ENCODE measurements at regions not wholly inside any gene's neighbourhood (a gene's known extent, or its start where the extent isn't known, plus 50 kb on each side); places are given as distances from the start of the nearest gene placed in this dataset.

DNA sequence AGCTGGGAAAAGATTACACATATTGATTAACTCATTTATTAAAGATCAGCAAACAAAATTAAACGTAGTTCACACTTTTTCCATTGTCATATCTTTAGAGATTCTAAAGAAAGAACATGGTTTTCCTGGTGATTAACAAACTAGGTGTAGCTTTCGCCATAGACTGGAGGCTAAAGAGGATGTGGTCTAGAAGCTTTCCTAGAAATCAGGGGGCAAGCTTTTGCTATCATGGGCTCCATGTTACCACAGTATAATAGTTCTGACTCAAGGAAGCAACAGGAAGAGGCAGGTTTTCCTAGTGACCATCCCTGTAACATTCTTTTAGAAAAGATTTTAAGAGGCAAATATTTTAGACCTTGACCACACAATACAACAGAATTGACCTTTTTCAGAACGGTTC is 232.7 kb downstream of the METTL4 start:
- no peaks in the 10 kb centered on the region for H3K36me3 ChIP-seq
- H3K4me3 ChIP-seq: no peak overlapping the region
- intact Hi-C loops (cut with DNase I): no loop called here
- H3K4me1 ChIP-seq: no peaks in the 10 kb centered on the region
- TF ChIP-seq POLR2AphosphoS5 (IDR thresholded peaks at IDR 0.05; ENCODE audit: insufficient read depth in 1 of 2, low read depth in 1 of 2): no peak
- no peak for TF ChIP-seq POLR2A (IDR thresholded peaks at IDR 0.05)
- TF ChIP-seq, protein P1, sequence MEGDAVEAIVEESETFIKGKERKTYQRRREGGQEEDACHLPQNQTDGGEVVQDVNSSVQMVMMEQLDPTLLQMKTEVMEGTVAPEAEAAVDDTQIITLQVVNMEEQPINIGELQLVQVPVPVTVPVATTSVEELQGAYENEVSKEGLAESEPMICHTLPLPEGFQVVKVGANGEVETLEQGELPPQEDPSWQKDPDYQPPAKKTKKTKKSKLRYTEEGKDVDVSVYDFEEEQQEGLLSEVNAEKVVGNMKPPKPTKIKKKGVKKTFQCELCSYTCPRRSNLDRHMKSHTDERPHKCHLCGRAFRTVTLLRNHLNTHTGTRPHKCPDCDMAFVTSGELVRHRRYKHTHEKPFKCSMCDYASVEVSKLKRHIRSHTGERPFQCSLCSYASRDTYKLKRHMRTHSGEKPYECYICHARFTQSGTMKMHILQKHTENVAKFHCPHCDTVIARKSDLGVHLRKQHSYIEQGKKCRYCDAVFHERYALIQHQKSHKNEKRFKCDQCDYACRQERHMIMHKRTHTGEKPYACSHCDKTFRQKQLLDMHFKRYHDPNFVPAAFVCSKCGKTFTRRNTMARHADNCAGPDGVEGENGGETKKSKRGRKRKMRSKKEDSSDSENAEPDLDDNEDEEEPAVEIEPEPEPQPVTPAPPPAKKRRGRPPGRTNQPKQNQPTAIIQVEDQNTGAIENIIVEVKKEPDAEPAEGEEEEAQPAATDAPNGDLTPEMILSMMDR (IDR thresholded peaks at IDR 0.05): no peak
- H3K27me3 ChIP-seq: no peaks in the 10 kb centered on the region
- no peak overlapping the region for H3K27ac ChIP-seq
- DNase-seq (ENCODE audit: extremely low spot score in 2 of 2): no peak
- no peaks in the 10 kb centered on the region for H3K9me3 ChIP-seq

DNA sequence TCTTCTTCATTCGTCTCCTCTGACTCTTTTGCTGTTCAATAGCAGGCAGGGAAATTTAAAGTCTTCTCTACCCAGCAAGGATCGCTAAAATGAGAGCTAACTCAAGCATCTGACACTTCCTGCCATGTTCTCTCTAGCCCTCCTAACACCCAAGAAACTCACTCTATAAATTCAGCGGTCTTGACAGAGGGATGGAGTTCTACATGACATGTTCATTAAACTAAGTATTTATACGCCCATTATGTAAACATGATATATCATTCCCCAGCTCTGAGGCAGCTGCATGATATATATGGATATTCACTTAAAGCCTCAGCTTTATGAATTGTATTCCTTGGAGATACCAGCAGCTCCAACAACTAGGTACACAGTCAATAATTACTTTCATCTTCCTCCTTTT is 231.0 kb downstream of the METTL4 start:
- H3K4me1 ChIP-seq: no peaks in the 10 kb centered on the region
- intact Hi-C loops (cut with DNase I): no loop called here
- H3K9me3 ChIP-seq: no peaks in the 10 kb centered on the region
- no peaks in the 10 kb centered on the region for H3K27me3 ChIP-seq
- TF ChIP-seq POLR2A (IDR thresholded peaks at IDR 0.05) (no peak), POLR2AphosphoS5 (IDR thresholded peaks at IDR 0.05; ENCODE audit: insufficient read depth in 1 of 2, low read depth in 1 of 2) (no peak)
- TF ChIP-seq, protein P1 (IDR thresholded peaks at IDR 0.05): no peak
- no peak overlapping the region for H3K4me3 ChIP-seq
- no peak overlapping the region for H3K27ac ChIP-seq
- no peak for DNase-seq (ENCODE audit: extremely low spot score in 2 of 2)
- no peaks in the 10 kb centered on the region for H3K36me3 ChIP-seq

DNA sequence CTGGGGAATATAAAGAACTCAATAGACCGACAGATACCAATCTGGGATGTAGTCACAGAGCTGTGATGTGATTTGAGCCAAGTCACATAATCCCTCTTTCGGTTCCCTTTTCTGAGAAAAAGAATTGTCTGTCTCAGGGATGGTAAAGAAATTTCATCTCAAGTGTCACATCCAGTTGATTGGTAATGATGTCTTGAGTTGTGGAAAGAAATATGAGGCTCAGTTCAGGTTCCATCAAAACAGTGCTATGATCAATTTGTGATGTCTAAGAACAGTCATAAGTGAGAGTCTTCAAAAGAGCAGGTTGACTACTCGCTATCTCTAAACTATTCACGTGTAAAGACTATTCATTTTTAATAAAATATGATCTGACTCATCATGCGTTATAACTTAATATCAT is 223.3 kb downstream of the METTL4 start:
- no peaks in the 10 kb centered on the region for H3K27me3 ChIP-seq
- H3K27ac ChIP-seq: no peak overlapping the region
- DNase-seq (ENCODE audit: extremely low spot score in 2 of 2): no peak
- no peak overlapping the region for H3K4me3 ChIP-seq
- intact Hi-C loops (cut with DNase I): no loop called here
- H3K36me3 ChIP-seq: no peaks in the 10 kb centered on the region
- H3K9me3 ChIP-seq: no peaks in the 10 kb centered on the region
- H3K4me1 ChIP-seq: no peaks in the 10 kb centered on the region
- TF ChIP-seq, protein P1 (IDR thresholded peaks at IDR 0.05): no peak
- no peak for TF ChIP-seq POLR2AphosphoS5 (IDR thresholded peaks at IDR 0.05; ENCODE audit: insufficient read depth in 1 of 2, low read depth in 1 of 2)
- TF ChIP-seq POLR2A (IDR thresholded peaks at IDR 0.05): no peak

DNA sequence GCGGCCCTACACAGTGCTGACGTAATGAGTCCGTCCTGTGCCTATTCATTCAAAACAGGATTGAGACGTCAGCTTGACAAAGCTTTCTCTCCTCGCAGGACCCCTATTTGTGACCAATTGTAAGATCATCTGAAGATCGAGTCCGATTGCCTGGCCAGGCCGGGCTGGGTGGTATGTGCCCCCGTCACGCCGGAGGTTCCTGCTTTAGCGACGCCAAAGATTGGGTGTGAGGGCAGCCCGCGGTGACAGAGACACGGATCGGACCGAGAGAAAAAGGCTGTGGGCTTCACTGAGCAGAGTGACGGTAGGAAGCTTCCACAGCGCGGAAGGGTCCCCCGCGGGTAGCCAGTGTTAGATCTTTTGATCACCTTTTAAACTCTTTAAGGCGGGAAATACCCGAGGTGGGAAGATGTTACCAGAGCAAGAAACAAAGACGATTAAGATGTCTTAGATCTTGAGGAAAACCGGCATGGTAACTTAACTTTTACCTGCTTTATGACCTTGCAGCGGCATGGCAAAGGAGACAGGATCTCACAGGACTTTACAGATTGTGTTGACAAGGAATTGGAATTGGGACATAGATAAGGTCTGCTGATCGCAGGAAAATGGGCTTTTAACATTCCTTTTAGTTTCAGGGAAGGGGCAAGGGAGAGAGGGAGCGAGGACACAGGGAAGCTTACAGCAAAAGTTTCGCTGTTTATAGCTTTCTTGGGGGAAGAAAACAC is 220.0 kb downstream of the METTL4 start:
- Histone ChIP-seq H3K4me3 (no peak overlapping the region), H3K27ac (no peak overlapping the region), H3K9me3 (no peaks in the 10 kb centered on the region), H3K27me3 (no peaks in the 10 kb centered on the region), H3K36me3 (no peaks in the 10 kb centered on the region), H3K4me1 (no peaks in the 10 kb centered on the region)
- TF ChIP-seq POLR2A (IDR thresholded peaks at IDR 0.05) (no peak), POLR2AphosphoS5 (IDR thresholded peaks at IDR 0.05; ENCODE audit: insufficient read depth in 1 of 2, low read depth in 1 of 2) (no peak)
- TF ChIP-seq, protein P1 (IDR thresholded peaks at IDR 0.05): no peak
- no peak for DNase-seq (ENCODE audit: extremely low spot score in 2 of 2)
- intact Hi-C loops (cut with DNase I): no loop called here

DNA sequence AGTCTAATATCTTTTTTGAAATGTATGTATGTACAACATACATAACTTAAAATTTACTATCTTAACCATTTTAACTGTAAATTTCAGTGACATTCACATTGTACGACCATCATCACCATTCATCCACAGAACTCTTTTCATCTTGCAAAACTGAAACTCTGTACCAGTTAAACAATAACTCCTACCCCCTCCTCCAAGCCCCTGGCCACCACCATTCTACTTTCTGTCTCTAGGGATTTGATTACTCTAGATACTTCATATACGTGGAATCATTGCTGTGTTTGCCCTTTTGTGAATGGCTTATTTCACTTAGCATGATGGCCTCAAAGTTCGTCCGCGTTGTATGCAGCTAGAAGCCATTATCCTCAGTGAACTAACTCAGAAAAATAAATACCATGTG is 217.0 kb downstream of the METTL4 start:
- no peaks in the 10 kb centered on the region for H3K27me3 ChIP-seq

More for the DNA sequence above, 217.0 kb downstream of the METTL4 start:
- TF ChIP-seq POLR2A (IDR thresholded peaks at IDR 0.05) (no peak), POLR2AphosphoS5 (IDR thresholded peaks at IDR 0.05; ENCODE audit: insufficient read depth in 1 of 2, low read depth in 1 of 2) (no peak)
- TF ChIP-seq, protein P1 (IDR thresholded peaks at IDR 0.05): no peak
- intact Hi-C loops (cut with DNase I): no loop called here
- no peak for DNase-seq (ENCODE audit: extremely low spot score in 2 of 2)
- H3K4me3 ChIP-seq: no peak overlapping the region
- H3K9me3 ChIP-seq: no peaks in the 10 kb centered on the region
- no peaks in the 10 kb centered on the region for H3K4me1 ChIP-seq
- H3K27ac ChIP-seq: no peak overlapping the region
- H3K36me3 ChIP-seq: no peaks in the 10 kb centered on the region
